ENCODE measurements at regions not wholly inside any gene's neighbourhood (a gene's known extent, or its start where the extent isn't known, plus 50 kb on each side); places are given as distances from the start of the nearest gene placed in this dataset.

- no peak for TF ChIP-seq CTCF (IDR thresholded peaks at IDR 0.05; ENCODE audit: low read length)
- no peak for TF ChIP-seq EZH2 (IDR thresholded peaks at IDR 0.05; ENCODE audit: borderline replicate concordance, low read length)
Observed at GRCh38 chr5:171580502-171581265, 161.2 kb downstream of the FGF18 start.
